ENCODE measurements at regions not wholly inside any gene's neighbourhood (a gene's known extent, or its start where the extent isn't known, plus 50 kb on each side); places are given as distances from the start of the nearest gene placed in this dataset.

DNA sequence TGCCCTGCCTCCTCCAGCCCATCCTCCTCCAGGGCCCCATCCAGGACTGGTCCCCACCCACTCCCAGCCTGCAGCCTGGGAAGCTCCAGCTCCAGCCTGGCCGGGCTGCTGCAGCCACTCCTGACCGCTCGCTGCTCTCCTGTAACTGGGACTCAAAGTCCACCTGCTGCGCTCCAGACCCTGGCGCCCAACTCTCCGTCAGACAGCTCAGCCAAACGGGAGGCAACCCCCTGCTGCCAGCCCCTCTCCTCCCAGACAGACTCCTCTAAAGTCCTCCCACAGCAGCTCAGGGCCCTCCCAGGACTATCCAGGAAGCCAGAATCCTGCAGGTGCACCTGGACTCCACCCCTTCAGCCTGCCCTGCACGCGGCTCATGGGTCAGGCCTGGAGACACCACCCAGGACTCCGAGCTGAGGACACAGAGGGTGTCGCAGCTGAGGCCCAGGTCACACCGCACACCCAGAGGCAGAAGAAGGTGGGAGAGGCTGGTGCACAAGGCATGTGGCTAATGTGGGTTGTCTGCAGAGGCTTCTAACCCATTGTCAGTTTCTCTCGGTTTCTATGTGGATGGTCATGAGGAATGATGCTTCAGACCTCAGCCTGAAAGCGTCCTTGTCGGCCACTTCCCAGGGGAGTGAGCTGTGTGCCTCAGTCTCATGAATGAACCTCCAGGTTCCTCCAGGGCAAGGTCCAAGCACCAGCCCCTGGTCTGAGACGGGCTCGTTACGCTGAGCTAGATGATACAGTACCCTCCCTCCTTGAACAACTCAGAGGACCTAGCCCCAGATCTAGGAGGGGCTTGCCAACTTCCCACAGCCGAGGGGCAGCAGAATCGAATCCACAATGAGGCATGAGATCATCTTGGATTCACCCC lies 1514.8 kb downstream of the TBC1D22A start:
- FAIRE-seq = no peak

DNA sequence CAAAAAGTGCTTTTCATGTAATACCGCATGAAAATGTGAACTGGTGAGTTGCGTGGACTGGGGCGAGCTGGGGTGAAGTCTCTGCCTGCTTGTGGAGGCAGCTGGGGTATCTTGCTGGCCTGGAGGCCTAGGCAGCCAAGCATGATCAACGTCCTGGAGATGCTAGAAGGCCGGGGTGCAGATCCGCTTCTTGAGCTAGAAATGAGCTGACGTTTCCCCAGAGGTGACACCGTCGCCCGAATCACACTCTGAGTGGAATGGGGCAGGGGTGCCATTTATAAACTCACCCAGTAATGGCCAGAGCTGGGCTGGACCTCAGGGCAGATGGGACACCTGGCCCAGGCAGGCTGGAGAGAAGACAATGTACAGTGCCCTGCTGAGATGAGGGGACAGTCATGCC lies 1513.0 kb downstream of the TBC1D22A start:
- no peak for FAIRE-seq

DNA sequence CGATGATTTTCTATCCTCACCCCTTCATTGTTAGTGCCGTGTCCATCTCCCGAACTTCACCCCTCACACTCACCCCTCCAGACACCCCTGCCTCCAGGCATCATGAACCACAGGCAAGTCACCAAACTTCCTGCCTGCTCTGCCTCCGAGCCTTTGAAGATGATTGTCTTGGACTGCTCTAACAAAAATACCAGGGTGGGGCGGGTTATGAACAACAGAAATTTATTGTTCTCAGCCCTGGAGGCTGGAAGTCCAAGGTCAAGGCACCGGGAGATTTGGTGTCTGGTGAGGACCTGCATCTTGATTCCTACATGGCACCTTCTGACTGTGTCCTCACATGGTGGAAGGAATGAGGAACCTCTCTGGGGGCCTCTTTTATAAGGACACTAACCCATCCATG lies 1508.3 kb downstream of the TBC1D22A start:
- no peak for FAIRE-seq

DNA sequence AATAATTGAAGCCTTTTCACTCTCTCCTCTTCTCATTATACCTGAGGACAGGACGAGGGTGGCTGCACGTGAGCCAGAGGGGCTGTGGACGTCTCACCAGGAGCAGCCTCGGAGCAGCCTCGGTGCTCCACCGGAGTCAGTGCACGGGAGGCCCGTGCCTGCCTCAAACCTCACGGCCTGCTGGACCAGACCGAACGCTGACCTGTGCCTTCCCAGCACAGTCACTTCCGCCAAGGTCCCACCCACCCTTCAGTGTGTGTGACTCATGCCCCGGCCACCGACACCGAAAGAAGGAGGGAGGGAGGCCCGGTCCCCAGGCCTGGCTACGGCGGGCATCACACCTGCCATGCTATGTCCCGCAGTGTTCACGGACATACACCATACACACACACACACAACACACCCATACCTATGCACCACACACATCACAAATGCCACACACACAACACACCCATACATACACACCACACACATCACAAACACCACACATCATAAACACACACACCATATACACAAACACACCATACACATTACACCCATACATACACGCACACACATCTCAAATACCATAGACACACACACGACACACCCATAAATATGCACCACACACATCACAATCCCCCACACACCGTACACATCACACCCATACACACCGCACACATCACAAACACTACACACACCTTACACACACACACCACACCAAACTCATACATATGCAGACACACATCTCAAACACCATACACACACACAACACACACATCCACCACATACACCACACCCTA lies 1506.5 kb downstream of the TBC1D22A start:
- no peak for FAIRE-seq

DNA sequence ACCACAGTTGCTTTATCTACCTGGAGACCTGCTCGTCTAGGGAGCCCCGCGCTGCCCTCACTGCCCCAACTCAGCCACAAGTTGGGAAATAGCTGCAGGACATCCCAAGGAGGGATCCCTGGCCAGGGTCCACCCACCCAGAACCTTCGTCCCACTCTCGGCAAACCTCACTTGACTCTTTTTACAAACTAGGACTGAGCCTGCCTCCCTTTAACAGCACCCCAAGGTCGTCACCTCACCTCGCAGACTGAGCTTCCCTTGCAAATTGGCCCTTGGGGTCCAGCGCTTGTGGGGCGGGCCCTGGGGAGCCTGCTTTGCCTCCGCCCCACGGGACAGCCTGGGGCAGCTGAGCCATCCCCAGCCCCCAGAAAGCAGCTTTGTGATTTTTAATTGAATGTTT lies 1505.8 kb downstream of the TBC1D22A start:
- no peak for FAIRE-seq

- no peak for FAIRE-seq
Observed at GRCh38 chr22:48267681-48268080, 1505.2 kb downstream of the TBC1D22A start.

- no peak for FAIRE-seq
Observed at GRCh38 chr22:48265000-48265625, 1502.7 kb downstream of the TBC1D22A start.

DNA sequence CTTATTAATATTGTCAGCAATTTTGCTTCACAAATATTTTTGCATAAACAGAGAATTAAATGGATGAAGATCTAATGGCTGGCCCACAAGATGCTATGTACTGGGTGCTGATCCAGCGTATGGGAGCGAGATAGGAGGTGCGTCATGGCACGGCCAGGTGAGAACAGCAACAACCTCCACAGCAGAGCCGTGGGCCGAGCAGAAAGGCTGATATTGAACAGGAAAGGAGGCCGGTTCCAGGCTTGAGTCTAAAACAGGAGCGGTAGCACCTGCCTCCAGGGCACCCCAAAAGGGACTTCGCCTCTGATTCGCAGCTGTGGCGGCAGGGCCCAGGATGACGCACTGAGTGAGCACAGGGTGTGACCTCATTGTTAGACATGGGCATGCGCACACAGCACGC lies 1502.1 kb downstream of the TBC1D22A start:
- FAIRE-seq = no peak

- no peak for FAIRE-seq
Observed at GRCh38 chr22:48263791-48264351, 1501.4 kb downstream of the TBC1D22A start.

DNA sequence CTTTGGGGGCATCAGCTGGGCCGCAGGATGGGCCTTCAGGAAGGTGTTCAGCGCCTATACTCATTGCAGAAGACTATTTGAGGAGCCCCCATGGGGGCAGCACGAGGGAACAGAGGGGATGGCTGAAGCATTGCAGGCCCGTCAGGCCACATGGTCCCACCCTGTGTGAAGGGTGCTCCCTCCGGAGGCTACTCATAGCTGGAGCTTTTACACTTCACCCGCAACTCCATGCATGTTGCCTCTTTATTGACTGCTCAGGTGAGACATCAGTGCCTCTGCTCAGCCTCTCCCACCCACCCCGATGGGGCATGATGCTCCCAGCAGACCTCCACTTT lies 1500.9 kb downstream of the TBC1D22A start:
- FAIRE-seq = no peak

- no peak for FAIRE-seq
Observed at GRCh38 chr22:48262596-48263430, 1500.4 kb downstream of the TBC1D22A start.

DNA sequence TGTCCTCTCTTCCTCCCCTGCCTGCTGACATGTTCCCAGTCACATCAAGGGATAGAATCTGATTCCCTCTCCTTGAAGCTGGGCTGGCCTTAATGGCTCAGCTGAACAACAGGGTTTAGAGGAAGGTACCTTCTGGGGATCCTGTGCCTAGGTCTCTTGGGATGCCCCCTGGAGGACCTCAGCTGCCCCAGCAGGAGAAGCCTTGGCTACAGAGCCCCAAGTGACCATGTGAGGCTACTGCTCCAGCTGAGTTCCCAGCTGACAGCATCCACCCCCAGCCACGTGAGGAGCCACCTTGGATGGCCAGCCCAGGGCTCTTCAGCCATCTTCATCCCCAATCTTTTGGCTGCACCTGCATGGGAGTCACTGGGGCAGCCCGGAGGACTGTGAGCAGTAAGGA lies 1499.3 kb downstream of the TBC1D22A start:
- no peak for FAIRE-seq

- FAIRE-seq = no peak
Observed at GRCh38 chr22:48261048-48261621, 1498.7 kb downstream of the TBC1D22A start.

GRCh38 chr22:48259991-48260670 lies 1497.7 kb downstream of the TBC1D22A start:
- FAIRE-seq = no peak

- FAIRE-seq = no peak
Observed at GRCh38 chr22:48258811-48259210, 1496.4 kb downstream of the TBC1D22A start.

DNA sequence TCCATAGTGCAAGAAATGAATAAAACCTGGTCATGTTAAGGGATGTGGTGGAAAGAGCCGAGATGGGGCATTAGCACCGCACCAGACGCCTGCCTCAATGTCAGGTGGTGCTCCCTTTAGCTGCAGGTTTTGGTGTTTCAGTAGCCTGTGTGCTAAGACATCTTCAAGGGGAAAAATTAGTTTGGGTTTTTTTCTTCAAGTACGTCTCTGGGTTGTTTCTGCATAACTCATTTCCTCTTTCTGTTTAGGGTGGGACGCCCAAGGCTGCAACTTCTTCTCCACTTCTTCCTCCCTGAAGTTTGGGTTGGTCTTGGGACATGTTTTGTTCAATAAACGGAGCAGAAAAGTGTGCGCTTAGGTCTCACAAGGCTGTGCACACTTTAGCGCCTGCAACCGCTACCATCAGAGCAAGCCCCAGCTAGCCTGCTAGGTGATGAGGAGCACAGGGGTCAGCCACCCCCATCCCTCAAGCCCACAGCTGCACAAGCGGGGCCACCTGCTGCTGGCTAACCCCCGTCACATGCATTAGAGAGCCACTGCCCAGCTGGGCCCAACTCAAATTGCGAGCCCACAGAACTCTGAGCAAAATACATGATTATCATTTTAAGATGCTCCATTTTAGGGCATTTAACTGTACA lies 1495.7 kb downstream of the TBC1D22A start:
- FAIRE-seq = no peak

- FAIRE-seq = no peak
Observed at GRCh38 chr22:48257685-48258055, 1495.2 kb downstream of the TBC1D22A start.

- no peak for FAIRE-seq
Observed at GRCh38 chr22:48256776-48257684, 1494.6 kb downstream of the TBC1D22A start.

GRCh38 chr22:48256041-48256739 lies 1493.7 kb downstream of the TBC1D22A start:
- no peak for FAIRE-seq
